AG10803 (cell line): ENCODE measurements at regions not wholly inside any gene's neighbourhood (a gene's known extent, or its start where the extent isn't known, plus 50 kb on each side); places are given as distances from the start of the nearest gene placed in this dataset.
A peak's percentile ranks its signal among the peaks of the same experiment; 100 is the strongest.
"Not testable (repeated sequence)": the region's sequence is repeated elsewhere in the genome, so short reads cannot be mapped to it uniquely, and the experiment has no call there.

ENCODE experiments used
- DNase-seq: peaks from one replicate; pipeline ENCODE4 v3.0.0; 2010; ENCODE audit warnings: low read depth
- H3K4me3 ChIP-seq: 2 replicates; pipeline ENCODE4 v1.5.1; 2011; ENCODE audit warnings: mild to moderate bottlenecking, low read length, control low read depth
- TF ChIP-seq, protein P1 (sequence below): conservative IDR thresholded peaks from 2 replicates; pipeline ENCODE4 v1.5.1; 2011; ENCODE audit warnings: mild to moderate bottlenecking, low read length, control low read depth, inconsistent platforms

DNA sequence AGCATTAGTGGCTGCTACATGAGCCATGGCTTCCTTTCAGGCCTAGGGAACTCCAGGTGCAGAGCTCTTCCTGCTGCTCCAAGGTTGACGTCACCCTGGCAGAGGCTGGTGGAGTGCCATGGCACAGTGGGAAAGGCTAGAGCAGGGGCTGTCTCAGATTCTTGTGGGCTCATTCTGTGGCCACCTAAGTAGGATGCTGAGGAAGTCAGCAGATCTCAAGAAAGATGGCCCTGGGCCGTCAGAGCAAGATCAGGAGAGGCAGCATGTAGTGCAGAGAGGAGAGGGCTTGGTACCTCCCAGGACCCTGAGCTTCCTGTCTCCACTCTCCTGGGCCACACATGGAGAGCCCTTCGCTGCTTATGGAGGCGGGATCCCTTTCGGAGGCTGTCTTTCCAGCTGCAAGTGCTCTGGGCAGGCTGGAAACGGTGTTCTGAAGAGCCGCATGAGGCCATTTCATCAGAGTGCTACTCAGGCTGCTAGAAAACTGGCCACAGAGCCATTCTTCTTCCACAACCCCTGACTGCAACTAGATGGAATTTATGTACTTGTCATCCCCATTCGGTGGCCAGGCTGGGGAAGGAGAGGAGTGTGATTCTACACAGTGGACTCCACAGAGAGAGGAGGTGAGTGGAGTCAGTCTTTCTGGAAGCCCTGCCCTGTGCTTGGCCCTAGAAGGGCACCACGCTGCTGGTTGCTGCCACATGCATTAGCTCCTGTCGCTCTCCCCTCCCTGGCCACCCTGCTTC lies 304.2 kb downstream of the RPS24 start:
- peak; percentile 70 for DNase-seq
- no peak overlapping the region for H3K4me3 ChIP-seq
- TF ChIP-seq, protein P1, sequence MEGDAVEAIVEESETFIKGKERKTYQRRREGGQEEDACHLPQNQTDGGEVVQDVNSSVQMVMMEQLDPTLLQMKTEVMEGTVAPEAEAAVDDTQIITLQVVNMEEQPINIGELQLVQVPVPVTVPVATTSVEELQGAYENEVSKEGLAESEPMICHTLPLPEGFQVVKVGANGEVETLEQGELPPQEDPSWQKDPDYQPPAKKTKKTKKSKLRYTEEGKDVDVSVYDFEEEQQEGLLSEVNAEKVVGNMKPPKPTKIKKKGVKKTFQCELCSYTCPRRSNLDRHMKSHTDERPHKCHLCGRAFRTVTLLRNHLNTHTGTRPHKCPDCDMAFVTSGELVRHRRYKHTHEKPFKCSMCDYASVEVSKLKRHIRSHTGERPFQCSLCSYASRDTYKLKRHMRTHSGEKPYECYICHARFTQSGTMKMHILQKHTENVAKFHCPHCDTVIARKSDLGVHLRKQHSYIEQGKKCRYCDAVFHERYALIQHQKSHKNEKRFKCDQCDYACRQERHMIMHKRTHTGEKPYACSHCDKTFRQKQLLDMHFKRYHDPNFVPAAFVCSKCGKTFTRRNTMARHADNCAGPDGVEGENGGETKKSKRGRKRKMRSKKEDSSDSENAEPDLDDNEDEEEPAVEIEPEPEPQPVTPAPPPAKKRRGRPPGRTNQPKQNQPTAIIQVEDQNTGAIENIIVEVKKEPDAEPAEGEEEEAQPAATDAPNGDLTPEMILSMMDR, result no peak

DNA sequence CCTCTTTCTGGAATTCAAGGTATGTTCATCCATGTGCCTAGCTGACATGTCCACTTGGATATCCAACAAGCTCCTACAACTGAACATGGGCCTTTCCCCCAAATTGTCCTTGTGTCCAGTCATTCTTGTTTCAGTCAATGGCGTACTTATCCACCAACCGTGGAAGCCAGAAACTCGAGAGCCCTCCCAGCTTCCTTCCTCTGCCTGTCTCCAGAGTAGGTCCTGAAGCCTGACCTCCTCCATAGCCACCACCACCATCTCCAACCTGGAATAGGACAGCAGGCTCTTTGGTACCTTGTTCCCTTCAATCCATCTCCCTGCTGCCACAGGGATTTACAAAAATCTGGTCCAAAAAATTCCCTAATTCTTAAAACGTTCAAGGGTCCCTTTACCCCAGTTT lies 305.1 kb downstream of the RPS24 start:
- no peak overlapping the region for H3K4me3 ChIP-seq
- TF ChIP-seq, protein P1, result no peak
- DNase-seq, result no peak

DNA sequence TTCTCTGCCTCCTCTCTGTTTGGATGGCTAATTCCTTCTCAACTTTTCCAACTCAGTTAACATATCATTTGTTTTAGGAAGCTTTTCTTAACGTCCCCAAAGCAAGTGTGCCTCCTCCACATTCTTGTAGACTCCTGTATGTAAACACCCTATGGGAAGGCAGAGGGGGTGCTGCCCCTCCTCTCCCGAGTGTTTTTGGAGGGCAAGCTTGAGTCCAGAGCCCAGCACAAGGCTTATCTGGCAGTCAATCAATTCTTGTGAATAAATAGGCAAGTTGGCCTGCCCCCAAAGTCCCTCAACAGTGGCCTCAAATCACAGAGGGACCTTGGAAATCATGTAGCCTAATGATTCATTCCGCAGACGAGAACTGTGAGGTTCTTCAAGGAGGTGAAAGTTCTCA lies 305.6 kb downstream of the RPS24 start:
- TF ChIP-seq, protein P1, result no peak
- H3K4me3 ChIP-seq, result no peak overlapping the region
- no peak for DNase-seq

DNA sequence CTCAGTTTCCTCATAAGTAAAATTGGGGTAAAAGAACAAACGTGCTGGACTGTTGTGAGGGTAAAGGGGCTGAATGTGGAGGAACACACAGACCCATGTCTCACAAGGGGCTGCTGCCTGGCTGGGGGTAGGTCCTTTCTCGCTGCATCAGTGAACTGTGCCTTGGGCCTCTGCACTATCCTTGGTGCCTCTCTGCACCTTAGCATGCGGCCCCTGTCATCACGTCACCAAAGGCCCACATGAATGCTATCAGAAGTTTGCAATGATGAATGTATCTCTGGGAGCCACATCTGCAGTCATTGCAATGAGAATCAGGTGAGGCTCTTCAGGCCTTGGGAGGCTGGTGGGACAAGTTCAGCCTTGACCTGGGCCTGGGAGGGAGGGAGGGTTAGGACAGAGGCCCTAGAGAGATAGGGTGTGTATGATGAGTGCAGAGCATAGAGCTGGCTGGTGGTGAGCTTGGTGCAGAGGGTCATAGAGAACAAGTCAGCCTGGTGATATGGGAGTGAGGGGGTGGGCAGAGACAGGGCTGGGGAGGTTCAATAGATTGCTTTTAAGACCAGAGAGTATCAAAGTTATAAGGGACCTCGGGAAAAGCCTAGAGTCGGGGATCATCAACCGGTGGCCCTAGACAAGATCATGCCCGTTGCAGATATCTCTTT lies 308.4 kb downstream of the RPS24 start:
- TF ChIP-seq, protein P1, result no peak
- DNase-seq, result no peak
- H3K4me3 ChIP-seq, result no peak overlapping the region

DNA sequence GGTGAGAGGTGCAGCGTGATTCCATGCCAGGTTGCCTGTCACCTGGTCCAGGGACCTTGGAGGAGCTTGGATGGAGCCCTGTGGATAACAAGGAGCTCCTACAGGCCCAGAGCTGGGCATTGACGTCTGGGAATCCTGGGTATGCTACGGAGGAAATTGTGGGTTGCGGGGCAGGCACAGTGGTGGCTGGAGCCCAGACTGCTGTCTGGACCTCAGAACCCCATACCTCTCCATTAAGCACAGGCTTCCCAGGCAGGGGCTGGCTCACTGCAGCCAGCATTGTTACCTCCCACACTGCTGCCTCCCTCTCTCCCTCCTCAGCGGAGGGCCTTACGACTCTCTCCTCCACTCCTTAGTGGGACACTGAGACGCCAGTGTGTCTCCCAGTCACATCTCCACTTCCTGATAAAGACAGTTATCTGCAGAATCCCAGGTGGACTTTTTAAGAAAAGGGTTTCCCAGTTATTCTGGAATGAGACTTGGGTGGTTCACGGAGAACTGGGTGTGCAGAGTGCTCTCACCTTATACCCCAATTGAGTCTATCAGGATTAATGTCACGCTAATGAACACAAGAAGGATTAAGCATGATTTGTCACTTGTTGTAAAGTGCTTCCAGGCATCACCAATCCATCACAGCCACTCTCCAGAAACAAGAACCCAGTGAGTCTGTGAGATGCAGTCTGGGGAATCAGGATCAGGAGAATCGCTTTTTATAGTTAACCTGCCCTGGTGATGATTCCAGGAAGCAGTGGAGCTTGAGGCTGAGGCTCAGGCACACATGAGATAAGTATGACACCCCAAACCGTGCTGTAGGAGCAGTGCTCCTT lies 309.4 kb downstream of the RPS24 start:
- DNase-seq, result no peak
- TF ChIP-seq, protein P1, result no peak
- H3K4me3 ChIP-seq, result no peak overlapping the region

DNA sequence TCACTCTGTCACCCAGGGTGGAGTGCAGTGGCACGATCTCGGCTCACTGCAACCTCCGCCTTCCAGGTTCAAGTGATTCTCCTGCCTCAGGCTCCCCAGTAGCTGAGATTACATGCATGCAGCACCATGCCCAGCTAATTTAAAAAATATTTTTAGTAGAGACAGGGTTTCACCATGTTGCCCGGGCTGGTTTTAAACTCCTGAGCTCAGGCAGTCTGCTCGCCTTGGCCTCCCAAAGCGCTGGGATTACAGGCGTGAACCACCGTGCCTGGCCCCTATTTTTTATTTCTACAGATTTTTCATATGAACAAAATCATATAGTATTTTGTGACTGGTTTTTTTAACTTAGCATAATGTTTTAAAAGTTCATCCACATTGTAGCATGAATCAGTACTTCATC lies 310.6 kb downstream of the RPS24 start:
- not testable (repeated sequence) for H3K4me3 ChIP-seq, DNase-seq

DNA sequence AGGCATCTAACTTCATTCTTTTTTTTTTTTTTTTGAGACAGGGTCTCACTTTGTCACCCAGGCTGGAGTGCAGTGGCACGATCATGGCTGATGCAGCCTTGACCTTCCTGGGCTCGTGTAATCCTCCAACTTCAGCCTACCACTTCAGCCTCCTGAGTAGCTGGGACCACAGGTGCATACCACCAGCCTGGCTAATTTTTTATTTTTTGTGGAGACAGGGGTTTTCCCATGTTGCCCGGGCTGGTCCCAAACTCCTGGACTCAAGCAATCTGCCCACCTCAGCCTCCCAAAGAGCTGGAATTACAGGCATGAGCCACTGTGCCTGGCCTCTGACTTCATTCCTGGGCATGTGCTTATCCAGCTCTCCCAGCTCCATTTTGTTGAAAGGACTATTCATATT lies 311.9 kb downstream of the RPS24 start:
- not testable (repeated sequence) for DNase-seq, H3K4me3 ChIP-seq

DNA sequence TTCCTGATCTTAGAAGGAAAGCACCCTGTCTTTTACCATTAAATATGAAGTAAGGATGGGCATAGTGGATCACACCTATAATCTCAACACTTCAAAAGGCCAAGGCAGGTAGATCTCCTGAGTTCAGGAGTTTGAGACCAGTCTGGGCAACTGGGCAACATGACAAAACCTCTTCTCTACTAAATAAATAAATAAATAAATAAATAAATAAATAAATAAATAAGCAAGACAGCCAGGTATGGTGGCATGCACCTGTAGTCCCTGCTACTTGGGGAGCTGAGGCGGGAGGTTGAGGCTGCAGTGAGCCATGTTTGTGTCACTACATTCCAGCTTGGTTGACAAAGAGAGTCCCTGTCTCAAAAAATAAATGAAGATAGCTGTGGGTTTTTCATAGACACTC lies 313.1 kb downstream of the RPS24 start:
- TF ChIP-seq, protein P1, result no peak
- H3K4me3 ChIP-seq, result no peak overlapping the region
- no peak for DNase-seq
